Right lobe of liver (tissue), 4 donors: ENCODE measurements at regions not wholly inside any gene's neighbourhood (a gene's known extent, or its start where the extent isn't known, plus 50 kb on each side); places are given as distances from the start of the nearest gene placed in this dataset.

Experiments
- CTCF ChIP-seq, 4 donors: fragments of 200-600 bp in 3 of 4; fragments of 450-650 bp in 1 of 4; IDR thresholded peaks; one replicate each; pipeline versions ENCODE4 v1.5.1 to v1.8.0; 2016 to 2022; ENCODE audit warnings: antibody characterized with exemption in 4 of 4, mild to moderate bottlenecking in 2 of 4
- POLR2A ChIP-seq: fragments of 450-650 bp; IDR thresholded peaks from one replicate; pipeline ENCODE4 v1.6.1; 2017; ENCODE audit warnings: antibody characterized with exemption, mild to moderate bottlenecking
- donor health status: DM: no; HTN: no; CAD: no.
- donor health status: DM: no; HTN: no; CAD: no.
- donor health status: DM: no; HTN: yes; CAD: no.

- TF ChIP-seq CTCF (IDR thresholded peaks at IDR 0.05) (no peak), POLR2A (no peak)
These were observed 273.4 kb upstream of the SASH1 start for GRCh38 chr6:148069256-148069655.
